Loucy (cell line): ENCODE measurements at regions not wholly inside any gene's neighbourhood (a gene's known extent, or its start where the extent isn't known, plus 50 kb on each side); places are given as distances from the start of the nearest gene placed in this dataset.

Source experiments
- CTCF ChIP-seq: fragments of 200-600 bp; sonication (generic); conservative IDR thresholded peaks from 2 replicates; pipeline ENCODE4 v1.5.1; 2014; ENCODE audit warnings: mild to moderate bottlenecking, antibody characterized with exemption, low read length
- EZH2phosphoT487 ChIP-seq: fragments of 200-600 bp; IDR thresholded peaks from 2 replicates; pipeline ENCODE4 v1.6.1; 2018; ENCODE audit warnings: antibody characterized with exemption, mild to moderate bottlenecking, moderate library complexity, borderline replicate concordance

GRCh38 chr3:86797946-86798345 is 193.0 kb downstream of the VGLL3 start:
- TF ChIP-seq CTCF (no peak), EZH2phosphoT487 (no peak)
